Trophoblast cell (in vitro differentiated cells and primary cell): ENCODE measurements at regions not wholly inside any gene's neighbourhood (a gene's known extent, or its start where the extent isn't known, plus 50 kb on each side); places are given as distances from the start of the nearest gene placed in this dataset.

Experiments
- DNase-seq, 2 donors: peaks; one replicate each; pipeline ENCODE4 v3.0.0-alpha.2; 2016
- H2AFZ ChIP-seq: 2 replicates; pipeline ENCODE4 v1.6.1; 2013; ENCODE audit warnings: low read length, moderate library complexity, mild to moderate bottlenecking; ENCODE audit not compliant: insufficient read depth, poor library complexity
- H2AK5ac ChIP-seq: 2 replicates; pipeline ENCODE4 v1.6.1; 2013; ENCODE audit warnings: mild to moderate bottlenecking, low read length
- H2BK120ac ChIP-seq: 2 replicates; pipeline ENCODE4 v1.6.1; 2013; ENCODE audit warnings: low read length, mild to moderate bottlenecking, moderate library complexity; ENCODE audit not compliant: insufficient read depth, poor library complexity
- H2BK12ac ChIP-seq: 2 replicates; pipeline ENCODE4 v1.6.1; 2013; ENCODE audit warnings: mild to moderate bottlenecking, low read length, moderate library complexity
- H2BK5ac ChIP-seq: 2 replicates; pipeline ENCODE4 v1.6.1; 2013; ENCODE audit warnings: low read length, low read depth, moderate library complexity, mild to moderate bottlenecking; ENCODE audit not compliant: poor library complexity
- H3K14ac ChIP-seq: 2 replicates; pipeline ENCODE4 v1.6.1; 2013; ENCODE audit warnings: mild to moderate bottlenecking, low read length
- H3K18ac ChIP-seq: 2 replicates; pipeline ENCODE4 v1.6.1; 2013; ENCODE audit warnings: mild to moderate bottlenecking, low read length
- H3K23ac ChIP-seq: 2 replicates; pipeline ENCODE4 v1.6.1; 2013; ENCODE audit warnings: low read length
- H3K27ac ChIP-seq: 2 replicates; pipeline ENCODE4 v1.5.1; 2013; ENCODE audit warnings: low read depth, mild to moderate bottlenecking, inconsistent platforms, low read length, moderate library complexity
- H3K27me3 ChIP-seq: 2 replicates; pipeline ENCODE4 v1.6.1; 2013; ENCODE audit warnings: inconsistent platforms, mild to moderate bottlenecking, low read length, moderate library complexity; ENCODE audit not compliant: insufficient read depth
- H3K36me3 ChIP-seq, 2 experiments: 1 replicate in 1 of 2; 2 replicates in 1 of 2; pipeline ENCODE4 v1.6.1; 2013; ENCODE audit warnings: low read length in 2 of 2, mild to moderate bottlenecking in 2 of 2, moderate library complexity in 1 of 2; ENCODE audit not compliant: insufficient read depth in 2 of 2, control insufficient read depth in 1 of 2
- H3K4ac ChIP-seq: 2 replicates; pipeline ENCODE4 v1.6.1; 2013; ENCODE audit warnings: low read depth, mild to moderate bottlenecking, low read length, moderate library complexity
- H3K4me1 ChIP-seq, 2 experiments: 1 replicate in 1 of 2; 2 replicates in 1 of 2; pipeline ENCODE4 v1.6.1; 2013; ENCODE audit warnings: low read length in 2 of 2, mild to moderate bottlenecking in 2 of 2, moderate library complexity in 1 of 2; ENCODE audit not compliant: insufficient read depth in 2 of 2, control insufficient read depth in 1 of 2
- H3K4me2 ChIP-seq: 2 replicates; pipeline ENCODE4 v1.6.1; 2013; ENCODE audit warnings: inconsistent platforms, mild to moderate bottlenecking, low read length, moderate library complexity
- H3K4me3 ChIP-seq: 2 replicates; pipeline ENCODE4 v1.5.1; 2013; ENCODE audit warnings: mild to moderate bottlenecking, low read depth, low read length, inconsistent platforms
- H3K79me1 ChIP-seq: one replicate; pipeline ENCODE4 v1.6.1; 2013; ENCODE audit warnings: low read length
- H3K79me2 ChIP-seq: 2 replicates; pipeline ENCODE4 v1.6.1; 2013; ENCODE audit warnings: low read length, mild to moderate bottlenecking; ENCODE audit not compliant: control insufficient read depth, insufficient read depth, poor library complexity
- H3K9ac ChIP-seq: 2 replicates; pipeline ENCODE4 v1.6.1; 2013; ENCODE audit warnings: mild to moderate bottlenecking, low read length
- H3K9me3 ChIP-seq: 2 replicates; pipeline ENCODE4 v1.6.1; 2013; ENCODE audit warnings: low read depth, mild to moderate bottlenecking, control low read depth, inconsistent platforms, low read length; ENCODE audit not compliant: insufficient read depth
- H4K12ac ChIP-seq: 2 replicates; pipeline ENCODE4 v1.6.1; 2013; ENCODE audit warnings: low read depth, mild to moderate bottlenecking, low read length, moderate library complexity
- H4K8ac ChIP-seq: 2 replicates; pipeline ENCODE4 v1.6.1; 2013; ENCODE audit warnings: low read depth, mild to moderate bottlenecking, low read length, moderate library complexity
- H4K91ac ChIP-seq: one replicate; pipeline ENCODE4 v1.6.1; 2013; ENCODE audit warnings: low read depth, mild to moderate bottlenecking, low read length, moderate library complexity
- WGBS: extraction: QIAGEN DNeasy Blood & Tissue Kit; methylation state at CpG from one replicate; pipeline ENCODE4 v1.1.7; 2013; ENCODE audit warnings: missing lambda C conversion rate; ENCODE audit not compliant: insufficient read length, insufficient coverage; ENCODE audit errors: extremely low coverage; 5-methylcytosine and 5-hydroxymethylcytosine counted together

DNA sequence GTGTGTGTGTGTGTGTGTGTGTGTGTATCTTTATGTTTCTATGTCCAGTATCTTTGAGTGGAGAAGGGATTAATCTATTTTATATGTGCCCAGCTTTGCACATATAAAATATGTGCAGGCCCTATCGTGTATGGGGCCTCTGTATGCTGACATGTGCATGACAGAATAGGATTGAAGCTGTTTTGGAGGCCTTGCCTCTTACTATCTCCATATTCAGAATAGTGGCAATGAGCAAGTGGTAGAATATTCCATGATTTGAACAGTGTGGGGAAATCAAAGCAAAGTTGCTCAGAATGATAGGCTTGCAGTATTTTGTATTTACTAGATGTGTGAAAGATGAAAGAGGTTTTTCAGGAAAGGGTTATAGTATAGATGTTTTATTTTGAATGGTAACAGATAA lies 480.8 kb downstream of the XIRP2 start:
- H3K9ac ChIP-seq = no peak overlapping the region

DNA sequence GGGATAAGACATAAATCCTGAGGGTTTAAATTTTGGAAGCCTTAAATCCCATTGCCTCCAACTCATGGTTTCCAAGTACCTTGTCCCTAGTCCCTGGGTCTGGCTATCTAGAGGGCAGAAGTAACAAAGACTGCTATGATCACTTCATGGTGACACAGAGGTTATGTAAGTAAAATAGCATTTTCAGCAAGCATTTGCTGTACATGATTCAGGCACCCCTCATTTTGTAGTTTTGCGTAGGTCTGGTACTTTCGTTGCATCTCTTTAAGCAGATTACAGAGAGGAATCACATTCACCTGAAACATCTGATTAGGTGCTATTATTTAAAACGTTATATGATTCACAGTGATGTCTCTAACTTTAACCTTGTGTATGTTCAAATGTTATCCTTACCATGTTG lies 480.1 kb downstream of the XIRP2 start:
- Histone ChIP-seq H3K18ac (no peak overlapping the region), H3K27ac (no peak overlapping the region), H4K12ac (no peak overlapping the region), H3K23ac (no peak overlapping the region), H2BK120ac (no peak overlapping the region), H2BK12ac (no peak overlapping the region), H4K91ac (no peak overlapping the region), H2BK5ac (no peak overlapping the region), H3K14ac (no peak overlapping the region), H3K9ac (no peak overlapping the region), H3K27me3 (no peaks in the 10 kb centered on the region), H3K4me3 (no peak overlapping the region), H2AK5ac (no peak overlapping the region), H3K4me2 (no peak overlapping the region), H2AFZ (no peak overlapping the region), H3K79me2 (no peaks in the 10 kb centered on the region), H4K8ac (no peak overlapping the region), H3K9me3 (no peaks in the 10 kb centered on the region), H3K4ac (no peak overlapping the region), H3K4me1 (no peaks in the 10 kb centered on the region), H3K36me3 (no peaks in the 10 kb centered on the region), H3K79me1 (no peaks in the 10 kb centered on the region)
- no peak for DNase-seq
- no CpG with 5 or more reads among the region's 3 CpGs for WGBS

More for the DNA sequence above, 480.8 kb downstream of the XIRP2 start:
- no peak overlapping the region for H2AK5ac ChIP-seq
- DNase-seq = no peak
- no peak overlapping the region for H3K27ac ChIP-seq
- no peak overlapping the region for H3K18ac ChIP-seq
- no peak overlapping the region for H4K8ac ChIP-seq
- no peak overlapping the region for H3K4ac ChIP-seq
- no peaks in the 10 kb centered on the region for H3K79me2 ChIP-seq
- WGBS = no CpG with 5 or more reads among the region's 1 CpG
- no peak overlapping the region for H3K4me3 ChIP-seq
- H3K4me1 ChIP-seq = no peaks in the 10 kb centered on the region
- H4K91ac ChIP-seq = no peak overlapping the region
- no peak overlapping the region for H2BK5ac ChIP-seq
- no peak overlapping the region for H2AFZ ChIP-seq
- H3K23ac ChIP-seq = no peak overlapping the region
- no peak overlapping the region for H2BK12ac ChIP-seq
- no peak overlapping the region for H3K4me2 ChIP-seq
- H3K14ac ChIP-seq = no peak overlapping the region
- H3K9me3 ChIP-seq = no peaks in the 10 kb centered on the region
- no peaks in the 10 kb centered on the region for H3K27me3 ChIP-seq
- no peak overlapping the region for H2BK120ac ChIP-seq
- no peaks in the 10 kb centered on the region for H3K79me1 ChIP-seq
- H3K36me3 ChIP-seq = no peaks in the 10 kb centered on the region
- no peak overlapping the region for H4K12ac ChIP-seq

DNA sequence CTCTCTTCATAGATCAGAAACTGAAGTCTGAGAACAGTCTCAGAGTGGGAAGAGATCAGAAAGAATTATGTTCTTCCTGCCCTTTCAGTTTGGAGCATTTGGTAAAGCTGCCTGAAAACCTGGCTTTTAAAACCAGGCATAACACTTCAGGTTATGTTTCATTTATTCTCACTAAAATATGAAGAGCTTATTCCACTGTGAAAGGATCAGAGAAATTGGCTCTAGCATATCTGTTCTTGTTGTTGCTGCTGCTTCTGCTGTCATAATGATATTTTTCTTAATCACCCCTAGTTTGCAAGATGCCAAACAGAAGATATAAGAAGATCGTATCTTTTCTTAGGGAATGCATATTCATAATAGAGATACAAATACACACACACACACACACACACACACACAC lies 476.9 kb downstream of the XIRP2 start:
- Histone ChIP-seq H3K36me3 (no peaks in the 10 kb centered on the region), H3K27ac (no peak overlapping the region), H2BK120ac (no peak overlapping the region), H3K4me1 (no peaks in the 10 kb centered on the region), H3K23ac (no peak overlapping the region), H3K79me1 (no peaks in the 10 kb centered on the region), H3K27me3 (no peaks in the 10 kb centered on the region), H3K9me3 (no peaks in the 10 kb centered on the region), H3K18ac (no peak overlapping the region), H2AK5ac (no peak overlapping the region), H2AFZ (no peak overlapping the region), H3K14ac (no peak overlapping the region), H4K91ac (no peak overlapping the region), H3K4ac (no peak overlapping the region), H3K4me2 (no peak overlapping the region), H3K4me3 (no peak overlapping the region), H2BK12ac (no peak overlapping the region), H4K8ac (no peak overlapping the region), H4K12ac (no peak overlapping the region), H2BK5ac (no peak overlapping the region), H3K79me2 (no peaks in the 10 kb centered on the region), H3K9ac (no peak overlapping the region)
- no CpG with 5 or more reads among the region's 1 CpG for WGBS
- DNase-seq = no peak

DNA sequence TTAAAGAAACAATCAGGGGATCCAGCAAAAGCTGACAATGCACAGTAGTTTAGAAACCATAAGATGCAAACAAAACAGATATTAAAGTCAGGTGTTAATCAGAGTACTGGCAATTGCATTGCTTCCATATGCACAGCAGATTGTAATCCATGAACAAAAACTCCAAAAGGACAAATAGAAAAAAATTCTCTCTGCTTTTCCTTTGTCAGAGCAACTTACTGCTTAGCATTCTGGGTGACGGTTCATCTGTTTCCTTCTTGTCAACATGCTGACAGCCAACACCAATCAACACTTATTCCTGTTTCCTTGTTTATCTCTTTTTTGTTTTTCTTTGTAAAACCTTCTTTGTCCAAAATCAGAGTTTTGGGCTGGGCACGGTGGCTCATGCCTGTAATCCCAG lies 473.1 kb downstream of the XIRP2 start:
- H2AFZ ChIP-seq = no peak overlapping the region
- H3K27me3 ChIP-seq = no peaks in the 10 kb centered on the region
- no peak overlapping the region for H4K91ac ChIP-seq
- H2BK5ac ChIP-seq = no peak overlapping the region
- H3K27ac ChIP-seq = no peak overlapping the region
- H3K9me3 ChIP-seq = no peaks in the 10 kb centered on the region
- H3K79me1 ChIP-seq = no peaks in the 10 kb centered on the region
- H3K23ac ChIP-seq = no peak overlapping the region
- H3K4me2 ChIP-seq = no peak overlapping the region
- H4K12ac ChIP-seq = no peak overlapping the region
- H2BK120ac ChIP-seq = no peak overlapping the region
- H3K4ac ChIP-seq = no peak overlapping the region
- no peak overlapping the region for H3K14ac ChIP-seq
- no peak overlapping the region for H2AK5ac ChIP-seq
- H3K9ac ChIP-seq = no peak overlapping the region
- no CpG with 5 or more reads among the region's 2 CpGs for WGBS
- H3K79me2 ChIP-seq = no peaks in the 10 kb centered on the region
- DNase-seq = no peak
- H2BK12ac ChIP-seq = no peak overlapping the region
- no peak overlapping the region for H3K18ac ChIP-seq
- no peak overlapping the region for H4K8ac ChIP-seq
- H3K36me3 ChIP-seq = no peaks in the 10 kb centered on the region
- H3K4me1 ChIP-seq = no peaks in the 10 kb centered on the region
- H3K4me3 ChIP-seq = no peak overlapping the region

DNA sequence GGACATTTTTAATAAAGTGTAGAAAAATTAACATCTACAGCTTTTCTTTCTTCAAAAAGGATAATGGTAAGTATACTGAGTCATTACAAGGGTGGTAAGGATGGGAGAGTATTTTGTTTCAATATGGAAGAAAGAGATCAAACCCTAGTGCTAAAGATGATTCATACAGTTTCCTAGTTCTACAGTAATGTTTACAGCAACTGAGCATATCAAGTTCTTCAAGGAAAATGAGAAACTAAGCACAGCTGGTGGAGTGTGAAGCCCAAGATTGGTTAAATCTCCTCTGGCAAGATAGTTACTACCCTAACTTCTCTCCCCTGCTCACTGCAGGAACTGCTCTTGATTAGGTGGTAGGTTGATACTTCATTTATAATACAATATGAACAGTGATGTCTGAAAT lies 467.5 kb downstream of the XIRP2 start:
- Histone ChIP-seq H3K18ac (no peak overlapping the region), H3K4me1 (no peaks in the 10 kb centered on the region), H3K9me3 (no peaks in the 10 kb centered on the region), H3K27ac (no peak overlapping the region), H3K4me3 (no peak overlapping the region), H4K91ac (no peak overlapping the region), H2BK5ac (no peak overlapping the region), H2BK120ac (no peak overlapping the region), H3K9ac (no peak overlapping the region), H3K4me2 (no peak overlapping the region), H4K12ac (no peak overlapping the region), H3K14ac (no peak overlapping the region), H3K79me2 (no peaks in the 10 kb centered on the region), H2AK5ac (no peak overlapping the region), H2AFZ (no peak overlapping the region), H4K8ac (no peak overlapping the region), H3K79me1 (no peaks in the 10 kb centered on the region), H2BK12ac (no peak overlapping the region), H3K36me3 (no peaks in the 10 kb centered on the region), H3K23ac (no peak overlapping the region), H3K4ac (no peak overlapping the region), H3K27me3 (no peaks in the 10 kb centered on the region)
- no peak for DNase-seq
